Lung (tissue), 11 donors: ENCODE measurements at regions not wholly inside any gene's neighbourhood (a gene's known extent, or its start where the extent isn't known, plus 50 kb on each side); places are given as distances from the start of the nearest gene placed in this dataset.
A peak's percentile ranks its signal among the peaks of the same experiment; 100 is the strongest.

Experiments used
- ATAC-seq: fragments of 200-7000 bp; cut with Tn5 transposase; one replicate; pipeline ENCODE4 v1.9.1; 2020; ENCODE audit warnings: moderate number of reproducible peaks; ENCODE audit not compliant: insufficient read depth, low FRiP score
- DNase-seq, 3 donors: peaks; one replicate each; pipeline ENCODE4 v3.0.0-alpha.2; 2013 to 2017
- H3K27ac ChIP-seq, 2 donors: one replicate each; pipeline ENCODE4 v1.5.1; 2013; ENCODE audit warnings: mild to moderate bottlenecking in 2 of 2, moderate library complexity in 2 of 2, control low read depth in 1 of 2, inconsistent platforms in 1 of 2, low read depth in 1 of 2, low read length in 1 of 2
- H3K27me3 ChIP-seq, 3 donors: one replicate each; pipeline ENCODE4 v1.5.1; 2013; ENCODE audit warnings: low read length in 2 of 3; ENCODE audit not compliant: control insufficient read depth in 3 of 3, insufficient read depth in 3 of 3
- H3K36me3 ChIP-seq, 4 donors: one replicate each; pipeline ENCODE4 v1.5.1; 2013; ENCODE audit warnings: low read length in 4 of 4, mild to moderate bottlenecking in 1 of 4, moderate library complexity in 1 of 4; ENCODE audit not compliant: control insufficient read depth in 4 of 4, insufficient read depth in 4 of 4
- H3K4me1 ChIP-seq, 5 donors: one replicate each; pipeline ENCODE4 v1.5.1; 2013; ENCODE audit warnings: low read length in 5 of 5, mild to moderate bottlenecking in 2 of 5, moderate library complexity in 1 of 5; ENCODE audit not compliant: control insufficient read depth in 5 of 5, insufficient read depth in 5 of 5
- H3K4me3 ChIP-seq: one replicate; pipeline ENCODE4 v1.5.1; 2013; ENCODE audit warnings: mild to moderate bottlenecking, control low read depth, moderate library complexity
- H3K9ac ChIP-seq, 2 donors: one replicate each; pipeline ENCODE4 v1.5.1; 2013; ENCODE audit warnings: low read length in 2 of 2, control low read depth in 1 of 2; ENCODE audit not compliant: insufficient read depth in 1 of 2
- H3K9me3 ChIP-seq, 4 donors: one replicate each; pipeline ENCODE4 v1.5.1; 2013; ENCODE audit warnings: low read length in 3 of 4, mild to moderate bottlenecking in 1 of 4, moderate library complexity in 1 of 4; ENCODE audit not compliant: control insufficient read depth in 4 of 4, insufficient read depth in 3 of 4
- CTCF ChIP-seq: IDR thresholded peaks from 2 replicates; pipeline ENCODE4 v1.5.1; 2012; ENCODE audit warnings: mild to moderate bottlenecking; ENCODE audit errors: control extremely low read depth, extremely low read depth
- WGBS, 2 donors: extraction: QIAGEN DNeasy Blood & Tissue Kit; methylation state at CpG; one replicate each; pipeline ENCODE4 v1.1.7; 2013; 5-methylcytosine and 5-hydroxymethylcytosine counted together
- donor health status: control.
- donor health status: control.
- donor health status: Bipolar disorder and iron deficiency.
- donor health status: healthy.
- donor health status: DM: yes; HTN: yes; CAD: no.

- no peaks in the 10 kb centered on the region for H3K36me3 ChIP-seq
- H3K4me1 ChIP-seq = peaks cover 0 to 44% (median 0%) of the 10 kb centered on the region in 5 donors
- DNase-seq (peak; percentile 18 to 85 (median 84)), ATAC-seq (no peak)
- no peak overlapping the region for H3K4me3 ChIP-seq
- H3K27ac ChIP-seq = no peak overlapping the region
- no peaks in the 10 kb centered on the region for H3K9me3 ChIP-seq
- WGBS, 2 donors = 67 to 75% methylated on average over 4 of the region's 4 CpGs
- H3K9ac ChIP-seq = no peak overlapping the region
- H3K27me3 ChIP-seq = peaks cover 0 to 3% (median 0%) of the 10 kb centered on the region in 3 donors
- no peak for TF ChIP-seq CTCF
These were observed 168.3 kb upstream of the SP8 start for GRCh38 chr7:20954711-20955619.

GRCh38 chr7:20958572-20958971 lies 171.9 kb upstream of the SP8 start:
- Histone ChIP-seq H3K9me3 (no peaks in the 10 kb centered on the region), H3K4me3 (no peak overlapping the region), H3K27ac (no peak overlapping the region), H3K4me1 (peaks cover 0 to 39% (median 0%) of the 10 kb centered on the region in 5 donors), H3K36me3 (no peaks in the 10 kb centered on the region), H3K9ac (no peak overlapping the region), H3K27me3 (peaks cover 0 to 3% (median 0%) of the 10 kb centered on the region in 3 donors)
- TF ChIP-seq CTCF = no peak
- WGBS, 2 donors = 77 to 81% methylated on average over 3 of the region's 3 CpGs
- no peak for ATAC-seq
- DNase-seq = peak; percentile 75 to 92 (median 91)

- ATAC-seq = no peak
- 46 to 77% methylated on average over 1 of the region's 1 CpG for WGBS, 2 donors
- Histone ChIP-seq H3K4me1 (peaks cover 0 to 39% (median 0%) of the 10 kb centered on the region in 5 donors), H3K9ac (no peak overlapping the region), H3K36me3 (no peaks in the 10 kb centered on the region), H3K27ac (no peak overlapping the region), H3K4me3 (no peak overlapping the region), H3K27me3 (no peaks in the 10 kb centered on the region), H3K9me3 (no peaks in the 10 kb centered on the region)
- no peak for TF ChIP-seq CTCF
- DNase-seq = peak in 1 of 3 donors; percentile 26
These were observed 172.6 kb upstream of the SP8 start for GRCh38 chr7:20959281-20959680.
